ENCODE measurements at regions not wholly inside any gene's neighbourhood (a gene's known extent, or its start where the extent isn't known, plus 50 kb on each side); places are given as distances from the start of the nearest gene placed in this dataset.

DNA sequence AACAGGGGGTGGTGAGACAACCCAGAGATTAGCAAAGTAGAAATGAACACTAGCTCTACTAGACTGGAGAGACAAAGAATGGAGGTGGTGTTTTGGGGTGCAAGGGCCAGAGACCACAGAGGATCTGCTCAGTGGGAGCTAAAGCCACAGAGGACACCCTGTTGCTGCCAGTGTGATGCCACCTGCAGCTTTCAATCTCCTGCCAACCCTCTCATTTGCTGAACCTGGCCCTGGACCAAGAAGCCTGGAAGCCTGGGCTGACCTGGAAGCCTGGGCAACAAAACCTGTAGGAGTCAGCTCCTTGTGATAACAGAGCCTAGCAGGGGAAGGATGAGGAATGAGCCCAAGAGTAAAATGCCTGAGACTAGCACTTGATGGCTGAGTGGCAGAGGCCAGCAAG lies 81.1 kb upstream of the ADO start:
- no peak for DNase-seq

- DNase-seq = no peak
These were observed 80.1 kb upstream of the ADO start for GRCh38 chr10:62724465-62724864.

DNA sequence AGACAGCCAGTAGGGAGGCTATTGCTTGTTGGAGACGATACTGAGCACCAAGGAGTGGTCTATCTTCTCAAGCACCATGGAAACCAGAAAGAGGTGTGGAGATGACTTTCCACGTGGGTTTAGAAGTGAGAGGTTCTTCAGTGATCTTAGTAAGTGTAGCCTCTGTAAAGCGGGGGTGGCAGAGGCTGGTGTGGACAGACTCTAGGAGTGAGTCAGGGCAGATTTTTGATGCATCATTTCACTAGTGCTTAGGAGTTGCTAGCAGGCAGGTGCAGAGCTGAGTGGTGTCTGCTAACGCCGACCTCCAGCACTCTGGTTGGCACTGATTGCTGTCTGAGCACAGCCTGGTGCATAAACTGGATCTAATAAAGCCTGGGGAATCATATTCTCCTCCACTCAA lies 78.4 kb upstream of the ADO start:
- no peak for DNase-seq

- no peak for DNase-seq
These were observed 77.9 kb upstream of the ADO start for GRCh38 chr10:62726638-62727037.

DNA sequence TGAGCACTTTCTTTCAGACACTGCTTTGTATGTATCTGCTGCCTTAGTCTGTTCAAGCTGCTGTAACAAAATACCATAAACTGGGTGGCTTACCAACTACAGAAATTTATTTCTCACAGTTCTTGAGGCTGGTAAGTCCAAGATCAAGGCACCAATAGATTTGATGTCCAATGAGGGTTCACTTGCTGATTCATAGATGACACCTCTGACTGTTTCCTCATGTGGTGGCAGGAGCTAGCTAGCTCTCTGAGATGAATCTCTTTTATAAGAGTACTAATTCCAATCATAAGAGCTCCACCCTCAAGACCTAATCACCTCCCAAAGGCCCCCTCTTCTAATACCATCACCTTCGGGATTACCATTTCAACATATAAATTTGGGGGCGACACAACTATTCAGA lies 76.6 kb upstream of the ADO start:
- DNase-seq = no peak

DNA sequence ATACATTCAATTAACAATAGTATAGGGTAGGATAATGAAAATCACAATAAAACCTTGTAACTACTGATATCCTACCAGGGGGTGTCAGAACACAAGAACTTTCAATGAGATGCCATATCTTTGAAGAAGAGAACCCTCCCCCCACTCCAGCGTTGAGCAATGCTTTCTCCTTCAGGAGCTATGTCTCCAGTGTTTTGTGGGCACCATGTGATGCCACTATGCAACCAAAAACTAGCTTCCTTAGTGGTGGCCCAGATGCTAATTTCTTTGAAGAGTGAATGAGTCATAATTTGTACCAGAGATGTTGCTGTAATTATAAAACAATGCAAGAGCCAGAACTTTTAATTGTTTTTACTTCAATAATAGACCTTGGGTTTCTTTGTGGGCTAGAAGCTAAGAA lies 76.0 kb upstream of the ADO start:
- DNase-seq = peak in 1 of 2 donors; percentile 41

- DNase-seq = peak; percentile 62 to 66
These were observed 71.5 kb upstream of the ADO start for GRCh38 chr10:62732841-62733653.

- no peak for DNase-seq
These were observed 70.7 kb upstream of the ADO start for GRCh38 chr10:62733654-62734293.

GRCh38 chr10:62734781-62735463 lies 69.6 kb upstream of the ADO start:
- DNase-seq = no peak

DNA sequence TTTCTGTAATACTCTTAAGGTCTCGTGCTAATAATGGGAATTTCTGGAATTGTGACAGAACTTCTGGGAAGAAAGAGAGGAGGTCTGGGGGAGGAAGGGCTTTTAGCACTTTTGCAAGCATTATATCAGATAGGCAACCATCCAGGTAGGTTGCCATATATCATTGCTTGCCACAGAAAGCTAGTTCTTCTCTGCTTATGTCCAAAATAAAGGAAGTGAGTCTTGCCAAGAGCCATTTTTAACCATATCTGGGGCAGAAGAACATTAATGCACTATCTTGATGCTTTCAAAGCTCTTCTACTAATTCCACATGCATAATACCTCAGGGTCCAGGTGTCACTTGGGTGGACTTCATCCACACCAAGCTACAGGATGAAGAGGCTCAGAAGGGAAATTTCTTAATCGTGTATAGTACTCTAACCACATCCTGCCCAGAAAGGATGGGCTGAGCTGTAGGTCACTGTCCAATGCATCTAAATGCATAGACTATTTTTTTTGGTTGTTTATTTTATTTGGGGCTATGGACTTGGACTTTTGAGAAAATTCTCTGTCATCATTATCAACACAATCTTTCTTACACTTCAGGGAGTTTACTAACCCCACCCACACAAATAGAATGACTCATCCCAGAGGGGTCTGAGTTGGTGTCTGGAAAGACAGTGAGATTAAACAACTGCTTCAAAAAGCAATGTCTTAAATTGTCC lies 68.9 kb upstream of the ADO start:
- no peak for DNase-seq

GRCh38 chr10:62736168-62736546 lies 68.4 kb upstream of the ADO start:
- no peak for DNase-seq

DNA sequence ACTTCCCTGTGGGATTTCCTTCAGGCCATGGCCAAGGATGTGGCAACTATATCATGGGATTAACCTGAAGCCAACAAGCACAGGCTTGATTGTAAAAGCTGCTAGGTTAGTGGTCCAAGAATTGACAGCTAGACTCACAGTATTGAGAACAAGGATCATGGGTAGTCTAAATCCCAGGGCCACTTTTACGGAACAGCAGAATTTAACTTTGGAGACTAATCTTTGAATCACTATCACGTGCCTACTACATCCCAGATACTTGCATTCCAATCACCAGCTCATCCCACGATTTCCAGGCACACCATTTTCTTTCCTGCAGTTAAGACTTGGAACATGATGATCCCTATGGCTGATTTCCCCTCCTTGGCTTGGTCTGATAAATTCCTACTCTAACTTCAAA lies 65.6 kb upstream of the ADO start:
- no peak for DNase-seq

- DNase-seq = no peak
These were observed 63.4 kb upstream of the ADO start for GRCh38 chr10:62740885-62741745.

- DNase-seq = no peak
These were observed 62.5 kb upstream of the ADO start for GRCh38 chr10:62741996-62742395.

GRCh38 chr10:62742536-62743061 lies 61.9 kb upstream of the ADO start:
- DNase-seq = no peak

DNA sequence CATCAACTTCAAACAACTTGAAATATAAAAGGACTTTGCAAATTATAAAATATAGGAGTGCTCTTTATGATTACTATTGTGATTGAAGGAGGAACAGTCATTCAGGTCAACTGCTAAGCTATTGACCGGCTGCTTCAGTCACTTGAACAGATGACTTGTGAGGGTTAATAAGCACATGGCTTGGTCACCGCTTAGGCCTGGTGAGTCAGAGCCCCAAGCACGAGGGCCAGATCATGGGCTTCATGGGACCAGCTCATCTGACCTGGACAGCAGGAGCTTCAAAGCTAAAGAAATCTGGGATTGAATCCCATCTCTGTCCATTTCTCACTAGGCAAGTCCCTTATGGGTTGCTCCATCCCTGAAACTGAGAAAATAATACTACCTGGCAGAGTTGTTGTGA lies 60.4 kb upstream of the ADO start:
- DNase-seq = no peak

DNA sequence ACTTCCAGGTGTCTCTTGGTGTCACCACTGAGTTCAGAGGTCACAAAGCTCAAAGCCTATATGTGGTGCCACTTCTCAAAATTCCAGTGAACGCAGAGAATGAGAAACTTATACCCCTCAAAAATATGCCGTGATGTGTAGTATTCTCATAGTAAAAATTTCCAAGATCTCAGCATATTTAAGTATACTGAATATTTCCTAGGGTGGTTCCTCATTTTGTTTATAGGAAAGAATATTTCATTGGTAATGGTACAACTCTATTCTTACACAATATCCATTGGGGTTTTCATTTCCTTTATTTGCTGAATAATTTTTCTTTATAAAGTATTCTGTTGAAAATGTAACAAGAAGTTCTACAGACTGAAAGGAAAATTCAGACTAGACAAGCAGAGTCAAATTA lies 58.9 kb upstream of the ADO start:
- DNase-seq = no peak

GRCh38 chr10:62746951-62747729 lies 57.4 kb upstream of the ADO start:
- DNase-seq = no peak

DNA sequence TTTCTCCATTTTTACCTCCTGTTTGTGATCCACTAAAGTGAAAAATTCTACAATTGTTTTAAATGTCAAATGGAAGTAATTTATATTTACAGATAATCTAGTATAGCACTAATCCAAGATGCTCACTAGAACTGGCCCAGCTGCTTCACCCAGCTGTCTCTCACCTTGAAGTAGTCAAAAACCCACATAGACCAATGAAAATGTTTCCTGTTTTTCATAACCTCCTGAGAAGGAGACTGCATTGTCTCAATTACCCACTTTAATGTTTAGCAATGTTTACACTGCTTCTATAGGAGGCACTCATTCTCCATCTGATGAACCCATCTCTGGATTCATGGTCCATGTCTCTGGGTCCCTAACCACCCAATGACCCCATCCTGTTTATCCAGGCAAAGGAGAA lies 56.1 kb upstream of the ADO start:
- DNase-seq = no peak

DNA sequence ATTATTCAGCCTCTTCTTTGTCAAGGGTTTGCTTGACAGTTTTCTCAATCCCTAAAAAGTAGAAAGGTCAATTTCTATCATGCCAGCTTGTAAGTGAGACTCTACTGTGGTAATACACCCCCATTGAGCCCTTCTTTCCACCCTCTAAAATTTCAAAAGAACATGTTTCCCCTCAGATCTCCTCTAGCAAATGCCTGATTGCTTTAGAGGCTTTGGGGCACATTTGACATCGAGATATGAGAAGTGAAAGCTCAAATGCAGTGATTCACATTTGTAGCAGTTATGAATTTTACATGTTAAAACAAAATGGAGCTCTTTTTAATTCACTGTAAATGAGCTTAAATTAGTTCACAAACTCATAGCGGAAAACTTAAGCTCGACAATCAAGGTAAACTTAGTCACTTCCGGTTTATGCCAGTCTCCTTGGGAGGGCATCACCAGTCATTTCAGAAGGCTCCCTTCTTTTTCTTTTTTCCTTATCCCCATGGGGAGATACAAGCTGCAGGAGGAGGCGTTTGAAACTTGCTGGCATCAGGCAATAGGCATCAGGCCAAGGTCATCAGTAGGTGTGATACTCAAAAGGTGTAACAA lies 55.3 kb upstream of the ADO start:
- no peak for DNase-seq
